SU-DHL-6 (cell line): ENCODE measurements at regions not wholly inside any gene's neighbourhood (a gene's known extent, or its start where the extent isn't known, plus 50 kb on each side); places are given as distances from the start of the nearest gene placed in this dataset.

Experiments
- H2AFZ ChIP-seq: fragments of 200-600 bp; sonication (generic); 2 replicates; pipeline ENCODE4 v1.6.1; 2014; ENCODE audit warnings: low read depth, mild to moderate bottlenecking, moderate library complexity, mixed read lengths, antibody characterized with exemption, low read length; ENCODE audit not compliant: severe bottlenecking
- H3F3A ChIP-seq: fragments of 200-600 bp; shearing (Covaris generic); 2 replicates; pipeline ENCODE4 v1.6.0; 2016; ENCODE audit warnings: antibody characterized with exemption, mild to moderate bottlenecking; ENCODE audit not compliant: insufficient read depth
- H3K27ac ChIP-seq: fragments of 200-600 bp; sonication (generic); 2 replicates; pipeline ENCODE4 v1.5.1; 2016; ENCODE audit warnings: low read depth, mild to moderate bottlenecking, low read length, moderate library complexity, mixed read lengths
- H3K27me3 ChIP-seq: fragments of 200-600 bp; sonication (generic), shearing (Covaris generic); 2 replicates; pipeline ENCODE4 v1.6.0; 2014; ENCODE audit warnings: mild to moderate bottlenecking, low read length
- H3K36me3 ChIP-seq: fragments of 200-600 bp; sonication (generic); 2 replicates; pipeline ENCODE4 v1.6.1; 2014; ENCODE audit warnings: mild to moderate bottlenecking, low read length, mixed read lengths
- H3K4me2 ChIP-seq: fragments of 300-600, 200-600 bp; shearing (Covaris generic), sonication (generic); 2 replicates; pipeline ENCODE4 v1.6.0; 2014; ENCODE audit warnings: low read length, low read depth, mild to moderate bottlenecking; ENCODE audit not compliant: poor library complexity, severe bottlenecking
- H3K4me3 ChIP-seq: fragments of 200-600 bp; sonication (generic); 2 replicates; pipeline ENCODE4 v1.5.1; 2014; ENCODE audit warnings: antibody characterized with exemption, low read length, mild to moderate bottlenecking, mixed read lengths; ENCODE audit not compliant: insufficient read depth, poor library complexity, severe bottlenecking
- H3K79me2 ChIP-seq: fragments of 200-600 bp; sonication (generic); 2 replicates; pipeline ENCODE4 v1.6.1; 2014; ENCODE audit warnings: mild to moderate bottlenecking, low read length, moderate library complexity; ENCODE audit not compliant: insufficient read depth
- H3K9ac ChIP-seq: fragments of 200-600 bp; sonication (generic); 2 replicates; pipeline ENCODE4 v1.7.0; 2014; ENCODE audit warnings: mild to moderate bottlenecking, low read length
- H3K9me2 ChIP-seq: fragments of 200-600 bp; sonication (generic); replicated peaks from 2 replicates; pipeline ENCODE4 v1.6.1; 2014; ENCODE audit warnings: low read length; ENCODE audit not compliant: insufficient read depth
- H3K9me3 ChIP-seq: fragments of 200-600 bp; sonication (generic); 2 replicates; pipeline ENCODE4 v1.6.1; 2014; ENCODE audit warnings: low read length, mixed read lengths; ENCODE audit not compliant: insufficient read depth
- H4K20me1 ChIP-seq: fragments of 200-600 bp; sonication (generic); 2 replicates; pipeline ENCODE4 v1.6.1; 2014; ENCODE audit warnings: low read depth, mild to moderate bottlenecking, antibody characterized with exemption, low read length, moderate library complexity, mixed read lengths
- EZH2phosphoT487 ChIP-seq: fragments of 200-600 bp; sonication (generic), shearing (Covaris generic); conservative IDR thresholded peaks from 2 replicates; pipeline ENCODE4 v1.6.1; 2018; ENCODE audit warnings: mild to moderate bottlenecking, antibody characterized with exemption, low read length, moderate library complexity, mixed read lengths
- TF ChIP-seq, protein P1 (sequence below): fragments of 200-600 bp; sonication (generic); IDR thresholded peaks from one replicate; pipeline ENCODE4 v1.5.1; 2017; ENCODE audit warnings: antibody characterized with exemption, mild to moderate bottlenecking, low read length, moderate library complexity; ENCODE audit not compliant: insufficient read depth, poor library complexity, severe bottlenecking

DNA sequence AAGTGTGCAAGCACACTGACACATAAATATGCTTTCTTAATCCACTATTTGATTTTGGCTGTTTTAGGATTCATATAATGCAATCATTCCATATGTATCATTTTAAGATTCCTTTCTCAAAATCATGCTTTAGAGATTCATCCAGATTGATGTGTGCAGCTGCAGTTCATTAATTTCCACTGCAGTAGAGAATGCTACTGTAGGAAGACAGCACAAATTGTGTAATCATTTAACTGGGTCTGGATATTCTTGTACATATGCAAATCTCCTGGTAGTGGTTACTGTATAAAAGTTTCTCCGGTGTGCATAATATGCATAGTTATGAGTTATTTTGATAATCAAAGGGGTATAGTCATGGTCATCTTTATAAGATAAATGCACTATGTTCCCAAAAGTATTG lies 502.5 kb upstream of the ACVR2A start:
- Histone ChIP-seq H3K4me3 (no peak overlapping the region), H3K9me2 (no peaks in the 10 kb centered on the region), H3K79me2 (no peaks in the 10 kb centered on the region), H2AFZ (no peak overlapping the region), H3K4me2 (no peak overlapping the region), H3K27me3 (no peaks in the 10 kb centered on the region), H3F3A (no peaks in the 10 kb centered on the region), H3K36me3 (no peaks in the 10 kb centered on the region), H4K20me1 (no peaks in the 10 kb centered on the region), H3K27ac (no peak overlapping the region), H3K9ac (no peak overlapping the region), H3K9me3 (no peaks in the 10 kb centered on the region)
- TF ChIP-seq, protein P1, sequence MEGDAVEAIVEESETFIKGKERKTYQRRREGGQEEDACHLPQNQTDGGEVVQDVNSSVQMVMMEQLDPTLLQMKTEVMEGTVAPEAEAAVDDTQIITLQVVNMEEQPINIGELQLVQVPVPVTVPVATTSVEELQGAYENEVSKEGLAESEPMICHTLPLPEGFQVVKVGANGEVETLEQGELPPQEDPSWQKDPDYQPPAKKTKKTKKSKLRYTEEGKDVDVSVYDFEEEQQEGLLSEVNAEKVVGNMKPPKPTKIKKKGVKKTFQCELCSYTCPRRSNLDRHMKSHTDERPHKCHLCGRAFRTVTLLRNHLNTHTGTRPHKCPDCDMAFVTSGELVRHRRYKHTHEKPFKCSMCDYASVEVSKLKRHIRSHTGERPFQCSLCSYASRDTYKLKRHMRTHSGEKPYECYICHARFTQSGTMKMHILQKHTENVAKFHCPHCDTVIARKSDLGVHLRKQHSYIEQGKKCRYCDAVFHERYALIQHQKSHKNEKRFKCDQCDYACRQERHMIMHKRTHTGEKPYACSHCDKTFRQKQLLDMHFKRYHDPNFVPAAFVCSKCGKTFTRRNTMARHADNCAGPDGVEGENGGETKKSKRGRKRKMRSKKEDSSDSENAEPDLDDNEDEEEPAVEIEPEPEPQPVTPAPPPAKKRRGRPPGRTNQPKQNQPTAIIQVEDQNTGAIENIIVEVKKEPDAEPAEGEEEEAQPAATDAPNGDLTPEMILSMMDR: no peak
- TF ChIP-seq EZH2phosphoT487: no peak

GRCh38 chr2:147331790-147332419 lies 512.9 kb upstream of the ACVR2A start:
- H3K27me3 ChIP-seq: no peaks in the 10 kb centered on the region
- H2AFZ ChIP-seq: no peak overlapping the region
- no peaks in the 10 kb centered on the region for H3K9me2 ChIP-seq
- no peaks in the 10 kb centered on the region for H4K20me1 ChIP-seq
- no peaks in the 10 kb centered on the region for H3K36me3 ChIP-seq
- H3K4me2 ChIP-seq: no peak overlapping the region
- no peak overlapping the region for H3K9ac ChIP-seq
- H3K4me3 ChIP-seq: no peak overlapping the region
- H3K79me2 ChIP-seq: no peaks in the 10 kb centered on the region
- no peak for TF ChIP-seq EZH2phosphoT487
- TF ChIP-seq, protein P1: peak; percentile 10
- no peaks in the 10 kb centered on the region for H3F3A ChIP-seq
- no peaks in the 10 kb centered on the region for H3K9me3 ChIP-seq
- H3K27ac ChIP-seq: no peak overlapping the region

GRCh38 chr2:147330925-147331324 lies 513.9 kb upstream of the ACVR2A start:
- no peaks in the 10 kb centered on the region for H3K9me3 ChIP-seq

More at GRCh38 chr2:147330925-147331324, 513.9 kb upstream of the ACVR2A start:
- Histone ChIP-seq H3K36me3 (no peaks in the 10 kb centered on the region), H3K79me2 (no peaks in the 10 kb centered on the region), H3K4me2 (no peak overlapping the region), H4K20me1 (no peaks in the 10 kb centered on the region), H2AFZ (no peak overlapping the region), H3K4me3 (no peak overlapping the region), H3K27me3 (no peaks in the 10 kb centered on the region), H3F3A (no peaks in the 10 kb centered on the region), H3K27ac (no peak overlapping the region), H3K9ac (no peak overlapping the region), H3K9me2 (no peaks in the 10 kb centered on the region)
- TF ChIP-seq, protein P1: no peak
- no peak for TF ChIP-seq EZH2phosphoT487
